HPDE6-E6E7 (cell line): ENCODE measurements at regions not wholly inside any gene's neighbourhood (a gene's known extent, or its start where the extent isn't known, plus 50 kb on each side); places are given as distances from the start of the nearest gene placed in this dataset.

ENCODE experiments used
- DNase-seq: peaks from one replicate; pipeline ENCODE4 v3.0.0; 2011; ENCODE audit warnings: missing footprints; ENCODE audit errors: extremely low spot score

- no peak for DNase-seq
Measured at GRCh38 chr5:133905424-133905823, 63.0 kb downstream of the C5orf15 start.

GRCh38 chr5:133904641-133905040 is 63.8 kb downstream of the C5orf15 start:
- no peak for DNase-seq

GRCh38 chr5:133902511-133903118 is 65.8 kb downstream of the C5orf15 start:
- DNase-seq = no peak

GRCh38 chr5:133900534-133901270 is 67.7 kb downstream of the C5orf15 start:
- DNase-seq = no peak

GRCh38 chr5:133899506-133899905 is 68.9 kb downstream of the C5orf15 start:
- no peak for DNase-seq

- no peak for DNase-seq
Measured at GRCh38 chr5:133898440-133898839, 70.0 kb downstream of the C5orf15 start.

GRCh38 chr5:133897431-133897830 is 71.0 kb downstream of the C5orf15 start:
- no peak for DNase-seq

GRCh38 chr5:133896873-133897272 is 71.6 kb downstream of the C5orf15 start:
- DNase-seq = no peak

- DNase-seq = peak; percentile 49
Measured at GRCh38 chr5:133895979-133896845, 72.2 kb downstream of the C5orf15 start.

GRCh38 chr5:133894143-133894542 is 74.3 kb downstream of the C5orf15 start:
- no peak for DNase-seq

- no peak for DNase-seq
Measured at GRCh38 chr5:133892774-133893173, 75.7 kb downstream of the C5orf15 start.

- no peak for DNase-seq
Measured at GRCh38 chr5:133892306-133892705, 76.1 kb downstream of the C5orf15 start.

- DNase-seq = no peak
Measured at GRCh38 chr5:133891390-133891789, 77.0 kb downstream of the C5orf15 start.

GRCh38 chr5:133890776-133891280 is 77.6 kb downstream of the C5orf15 start:
- no peak for DNase-seq

- DNase-seq = no peak
Measured at GRCh38 chr5:133890314-133890713, 78.1 kb downstream of the C5orf15 start.

GRCh38 chr5:133889271-133889905 is 79.0 kb downstream of the C5orf15 start:
- DNase-seq = no peak

GRCh38 chr5:133888625-133888991 is 79.8 kb downstream of the C5orf15 start:
- DNase-seq = no peak

- DNase-seq = no peak
Measured at GRCh38 chr5:133885566-133885965, 82.9 kb downstream of the C5orf15 start.

GRCh38 chr5:133884569-133885311 is 83.7 kb downstream of the C5orf15 start:
- DNase-seq = no peak

GRCh38 chr5:133883916-133884315 is 84.5 kb downstream of the C5orf15 start:
- DNase-seq = no peak

GRCh38 chr5:133882846-133883245 is 85.6 kb downstream of the C5orf15 start:
- no peak for DNase-seq
